Mucosa of descending colon (tissue), 3 donors: ENCODE measurements at regions not wholly inside any gene's neighbourhood (a gene's known extent, or its start where the extent isn't known, plus 50 kb on each side); places are given as distances from the start of the nearest gene placed in this dataset.

ENCODE experiments used
- ATAC-seq: fragments of 200-7000 bp; cut with Tn5 transposase; one replicate; pipeline ENCODE4 v1.9.1; 2020; ENCODE audit warnings: mild to moderate bottlenecking, moderate library complexity
- DNase-seq, 3 donors: peaks; one replicate each; pipeline ENCODE4 v3.0.0-alpha.2; 2020
- H3K36me3 ChIP-seq: fragments of 200-600 bp; one replicate; pipeline ENCODE4 v1.8.0; 2021; ENCODE audit warnings: low read depth, mild to moderate bottlenecking
- H3K4me1 ChIP-seq: fragments of 200-600 bp; one replicate; pipeline ENCODE4 v1.8.0; 2021; ENCODE audit warnings: low read depth, mild to moderate bottlenecking
- H3K4me3 ChIP-seq: fragments of 200-600 bp; one replicate; pipeline ENCODE4 v1.8.0; 2021; ENCODE audit warnings: mild to moderate bottlenecking
- H3K9me3 ChIP-seq: fragments of 200-600 bp; one replicate; pipeline ENCODE4 v1.8.0; 2021; ENCODE audit warnings: mild to moderate bottlenecking
- CTCF ChIP-seq: fragments of 200-600 bp; IDR thresholded peaks from one replicate; pipeline ENCODE4 v1.8.0; 2022; ENCODE audit warnings: antibody characterized with exemption, mild to moderate bottlenecking
- intact Hi-C, 2 donors: fragments of 100-400 bp; cut with DNase I in 1 of 2; cut with micrococcal nuclease in 1 of 2; formaldehyde crosslinking; loops; one replicate each; pipeline versions ENCODE4 v1.11.0 to v1.11.1; 2022; cut with DNase I, micrococcal nuclease
- donor health status: DM: no; HTN: no; CAD: no; lungs with moderate emphysema.
- donor health status: DM: no; HTN: no; CAD: no.
- donor health status: DM: no; HTN: yes; CAD: no.

- TF ChIP-seq CTCF, result no peak
- intact Hi-C loops, result no loop called here
- no peaks in the 10 kb centered on the region for H3K36me3 ChIP-seq
- no peak overlapping the region for H3K4me3 ChIP-seq
- H3K4me1 ChIP-seq, result no peaks in the 10 kb centered on the region
- ATAC-seq (no peak), DNase-seq (no peak)
- no peaks in the 10 kb centered on the region for H3K9me3 ChIP-seq
Measured at GRCh38 chr4:107220976-107221375, 184.9 kb upstream of the DKK2 start.

GRCh38 chr4:107219681-107220080, 183.6 kb upstream of the DKK2 start:
- DNase-seq (no peak), ATAC-seq (no peak)
- Histone ChIP-seq H3K36me3 (no peaks in the 10 kb centered on the region), H3K4me3 (no peak overlapping the region), H3K4me1 (no peaks in the 10 kb centered on the region), H3K9me3 (no peaks in the 10 kb centered on the region)
- intact Hi-C loops, result no loop called here
- no peak for TF ChIP-seq CTCF

GRCh38 chr4:107216379-107216778, 180.3 kb upstream of the DKK2 start:
- Histone ChIP-seq H3K4me1 (no peaks in the 10 kb centered on the region), H3K36me3 (no peaks in the 10 kb centered on the region), H3K4me3 (no peak overlapping the region), H3K9me3 (no peaks in the 10 kb centered on the region)
- no peak for TF ChIP-seq CTCF
- ATAC-seq (no peak), DNase-seq (no peak)
- intact Hi-C loops, result no loop called here

GRCh38 chr4:107215222-107215621, 179.1 kb upstream of the DKK2 start:
- intact Hi-C loops, result no loop called here
- H3K4me1 ChIP-seq, result no peaks in the 10 kb centered on the region
- H3K9me3 ChIP-seq, result no peaks in the 10 kb centered on the region
- ATAC-seq, result no peak
- TF ChIP-seq CTCF, result no peak
- no peak overlapping the region for H3K4me3 ChIP-seq
- DNase-seq, result no peak
- H3K36me3 ChIP-seq, result no peaks in the 10 kb centered on the region

GRCh38 chr4:107213880-107214279, 177.8 kb upstream of the DKK2 start:
- no peak overlapping the region for H3K4me3 ChIP-seq
- ATAC-seq, result no peak
- H3K4me1 ChIP-seq, result no peaks in the 10 kb centered on the region
- intact Hi-C loops, result no loop called here
- no peaks in the 10 kb centered on the region for H3K9me3 ChIP-seq
- TF ChIP-seq CTCF, result no peak
- H3K36me3 ChIP-seq, result no peaks in the 10 kb centered on the region
- DNase-seq, result no peak

- Histone ChIP-seq H3K4me1 (no peaks in the 10 kb centered on the region), H3K36me3 (no peaks in the 10 kb centered on the region), H3K9me3 (no peaks in the 10 kb centered on the region), H3K4me3 (no peak overlapping the region)
- no peak for TF ChIP-seq CTCF
- ATAC-seq, result no peak
- DNase-seq, result no peak
- intact Hi-C loops, result no loop called here
Measured at GRCh38 chr4:107213410-107213809, 177.3 kb upstream of the DKK2 start.
